GM19239 (cell line): ENCODE measurements at regions not wholly inside any gene's neighbourhood (a gene's known extent, or its start where the extent isn't known, plus 50 kb on each side); places are given as distances from the start of the nearest gene placed in this dataset.

ENCODE experiments used
- DNase-seq: peaks from one replicate; pipeline ENCODE4 v3.0.0; 2011; ENCODE audit warnings: low spot score; ENCODE audit not compliant: insufficient read length
- FAIRE-seq: peaks from 2 replicates; lab custom pipeline; 2011; peaks lifted over from hg19 to GRCh38; lab: Jason Lieb, UNC

- peak; percentile 78 for FAIRE-seq
- DNase-seq = no peak
Observed at GRCh38 chr1:177794376-177794991, 175.4 kb downstream of the SEC16B start.

GRCh38 chr1:177793900-177794299 is 176.0 kb downstream of the SEC16B start:
- DNase-seq (no peak), FAIRE-seq (no peak)

DNA sequence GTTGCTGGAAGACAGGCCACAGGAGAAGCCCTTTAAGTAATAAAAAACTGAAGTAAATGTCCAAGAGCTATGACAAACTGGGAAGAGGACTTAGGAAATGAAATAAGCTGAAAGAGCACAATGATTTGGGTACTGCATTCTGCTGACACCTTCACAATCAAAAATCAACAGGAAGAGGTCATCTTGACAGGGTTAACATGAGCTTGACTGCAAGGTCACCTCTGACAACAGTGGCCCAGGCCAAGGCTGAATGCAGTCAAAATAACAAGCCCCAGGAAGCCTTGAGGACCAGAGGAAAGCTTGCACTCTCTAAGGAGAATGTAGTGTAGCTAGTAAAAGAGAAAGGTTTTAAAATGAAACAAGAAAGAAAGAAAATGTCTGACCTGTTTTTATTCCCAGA is 179.3 kb downstream of the SEC16B start:
- DNase-seq (no peak), FAIRE-seq (no peak)

GRCh38 chr1:177789956-177790355 is 179.9 kb downstream of the SEC16B start:
- FAIRE-seq (no peak), DNase-seq (no peak)

DNA sequence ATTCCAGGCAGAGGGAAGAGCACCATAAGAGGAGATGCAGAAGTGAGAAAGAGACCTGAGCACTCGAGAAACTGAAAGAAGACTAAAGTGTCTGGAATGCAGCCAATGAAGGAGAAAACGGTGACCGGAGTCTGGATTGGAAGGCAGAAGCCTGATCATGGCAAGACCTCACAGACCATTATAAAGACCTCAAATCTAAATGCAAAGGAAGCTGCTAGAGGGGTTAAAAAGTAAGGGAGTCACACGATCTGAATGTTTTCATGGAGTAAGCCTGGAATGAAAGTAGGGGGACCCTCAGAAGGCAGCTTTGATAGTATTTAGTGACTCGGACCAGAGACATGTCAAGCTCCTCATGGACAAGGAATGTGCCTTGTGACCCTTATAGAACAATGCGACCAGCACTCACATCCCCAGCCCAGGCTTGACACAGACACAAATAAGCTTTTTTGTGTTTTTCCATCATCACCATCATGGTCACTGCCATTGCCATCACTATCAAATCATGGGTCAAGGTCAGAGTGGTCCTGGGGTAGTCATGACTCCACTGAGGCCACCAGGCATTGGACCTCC is 183.6 kb downstream of the SEC16B start:
- no peak for DNase-seq
- FAIRE-seq = no peak

- no peak for DNase-seq
- no peak for FAIRE-seq
Observed at GRCh38 chr1:177784936-177785335, 184.9 kb downstream of the SEC16B start.

DNA sequence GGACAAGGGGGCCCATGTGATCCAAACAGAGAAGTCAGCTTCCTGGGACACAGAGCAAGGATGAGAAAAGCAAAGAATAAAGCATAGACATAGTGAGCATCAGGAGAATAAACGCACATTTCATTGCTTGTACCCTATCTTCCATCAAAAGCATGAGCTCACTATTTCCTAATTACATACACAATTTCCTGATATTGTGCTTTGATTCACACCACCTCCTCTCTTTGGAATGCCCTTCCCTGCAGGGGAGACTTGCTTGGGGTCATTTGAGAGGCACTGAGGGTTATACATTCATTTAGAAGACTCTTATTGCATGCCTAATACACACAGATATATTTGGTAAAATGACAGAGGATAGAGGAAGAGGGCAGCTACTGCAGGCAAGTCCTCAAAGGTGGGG is 185.4 kb downstream of the SEC16B start:
- no peak for FAIRE-seq
- no peak for DNase-seq

DNA sequence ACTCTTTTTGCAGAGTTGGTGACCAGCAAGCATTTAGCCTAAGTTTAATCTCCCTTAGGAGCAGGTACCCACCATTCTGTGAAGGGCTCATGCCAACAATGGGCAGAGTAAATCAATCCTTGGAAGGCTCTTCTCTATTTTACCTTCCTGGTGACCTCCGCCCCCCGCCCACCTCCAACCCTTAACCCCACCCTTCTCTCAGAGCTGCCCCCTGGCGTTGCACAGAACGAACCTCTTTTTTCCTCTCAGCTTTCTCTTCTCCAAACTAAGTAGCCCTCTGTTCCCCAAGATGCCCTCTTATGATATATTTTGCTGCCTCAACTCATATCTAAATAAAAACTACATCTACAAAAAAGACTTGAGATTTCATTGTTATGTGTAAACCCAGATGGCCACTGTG is 186.8 kb downstream of the SEC16B start:
- DNase-seq (no peak), FAIRE-seq (no peak)

DNA sequence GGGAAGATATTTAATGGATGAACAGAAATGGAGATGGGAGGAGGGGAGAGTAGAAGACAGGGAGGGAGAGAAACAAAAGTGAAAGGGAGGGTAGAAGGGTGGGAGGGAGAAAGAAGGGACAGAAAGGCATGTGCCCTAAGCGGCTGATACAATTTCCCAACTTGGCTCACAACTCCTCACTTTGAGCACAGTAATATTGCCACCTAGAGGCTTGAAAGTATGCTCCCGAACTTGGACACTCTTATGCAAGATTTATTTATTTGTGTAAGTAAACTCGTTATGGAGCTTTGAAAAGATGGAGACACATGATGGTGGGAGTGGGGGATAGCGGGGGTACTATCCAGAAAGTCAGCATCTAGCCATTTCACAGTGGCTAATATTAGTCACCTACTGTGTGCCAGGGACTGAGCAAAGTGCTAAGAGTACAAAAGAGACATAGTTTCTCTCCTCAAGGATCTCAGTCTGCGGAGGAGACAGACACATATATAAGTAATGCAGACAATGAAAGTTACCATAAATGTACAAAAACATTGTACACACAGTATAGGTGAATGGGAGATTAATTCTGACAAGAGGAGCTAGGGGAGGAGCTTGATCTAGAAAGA is 189.7 kb downstream of the SEC16B start:
- FAIRE-seq (peak; percentile 53), DNase-seq (no peak)

DNA sequence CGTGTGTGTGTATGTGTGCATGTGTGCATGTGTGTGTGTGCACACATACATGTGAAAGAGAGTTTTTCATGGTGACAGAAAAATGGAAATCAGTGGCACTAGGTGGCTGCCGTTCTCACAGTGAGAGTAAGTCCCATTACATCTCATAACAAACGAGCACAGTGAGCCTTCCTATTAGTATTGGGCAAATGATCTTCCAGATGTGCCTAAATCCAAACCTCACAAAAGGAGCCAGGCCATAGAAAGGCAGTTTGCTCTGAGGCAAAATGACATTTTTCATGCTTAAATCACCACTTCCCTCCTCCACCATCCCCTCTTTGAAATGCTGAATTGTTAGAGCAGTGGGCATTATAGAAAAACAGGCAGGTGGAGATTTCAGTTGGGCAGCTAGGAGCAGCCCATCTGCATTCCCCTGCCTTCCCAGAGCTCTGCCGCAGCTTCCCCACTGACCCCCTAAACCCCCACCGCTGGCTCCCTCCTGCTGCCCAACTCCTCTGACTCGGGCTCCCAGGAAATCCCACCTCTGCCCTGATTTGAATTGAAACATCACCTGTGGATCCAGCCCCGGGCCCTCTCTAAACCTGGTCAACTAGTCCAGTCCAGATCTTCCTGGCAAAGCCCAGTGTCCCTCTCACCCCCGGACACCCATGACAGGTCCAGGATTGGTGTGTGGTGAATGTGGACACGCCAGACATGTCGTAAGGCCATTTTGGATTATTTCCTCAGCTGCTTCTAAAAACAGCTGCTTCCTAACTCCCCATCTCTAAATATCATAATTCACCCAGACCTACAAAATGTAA is 190.5 kb downstream of the SEC16B start:
- DNase-seq (no peak), FAIRE-seq (no peak)

DNA sequence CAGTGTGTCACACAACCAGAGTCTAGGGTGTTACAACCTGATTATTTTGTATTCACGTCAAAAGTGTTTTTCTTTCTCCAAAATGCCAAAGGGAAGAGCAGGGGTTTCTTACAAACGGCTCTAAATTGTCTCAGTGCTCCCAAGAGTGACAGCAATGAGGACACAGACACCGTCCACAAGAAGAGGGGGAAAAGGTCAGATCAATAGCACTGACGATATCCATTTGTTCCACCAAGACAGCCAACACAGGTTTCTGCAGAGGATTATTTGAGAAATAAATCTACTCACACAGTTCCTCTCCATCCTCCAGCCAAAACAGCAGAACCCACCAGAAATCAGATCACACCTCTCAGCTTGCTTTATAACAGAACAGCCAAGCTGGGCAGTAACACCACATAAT is 193.9 kb downstream of the SEC16B start:
- DNase-seq (no peak), FAIRE-seq (no peak)

DNA sequence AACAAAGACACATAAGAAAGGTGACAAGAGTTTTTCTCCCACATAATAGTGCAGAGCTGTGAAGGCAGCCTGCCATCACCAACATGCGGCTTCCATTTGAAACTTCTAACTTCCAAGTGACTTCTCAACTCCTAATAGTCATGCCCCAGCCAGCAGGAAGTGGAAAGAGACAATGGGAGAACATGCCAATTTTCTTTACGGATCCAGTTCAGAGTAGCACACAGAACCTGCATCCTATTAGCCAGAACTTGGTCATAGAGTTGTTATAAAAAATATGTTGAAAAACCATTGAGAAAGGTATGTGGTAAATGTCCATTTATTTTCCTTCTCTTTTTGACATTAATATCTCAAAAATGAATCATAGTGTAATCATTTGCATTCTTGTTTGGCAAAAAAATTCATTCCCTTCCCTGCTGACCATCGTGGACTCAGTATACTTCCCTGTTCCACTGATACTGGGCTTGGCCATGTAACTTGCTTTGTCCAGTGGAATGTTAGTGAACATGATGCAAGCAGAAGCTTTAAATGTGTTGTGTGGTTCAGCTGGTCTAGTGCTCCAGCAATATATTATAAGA is 197.4 kb downstream of the SEC16B start:
- DNase-seq (no peak), FAIRE-seq (no peak)

GRCh38 chr1:177771688-177772087 is 198.2 kb downstream of the SEC16B start:
- DNase-seq = no peak
- FAIRE-seq = no peak

DNA sequence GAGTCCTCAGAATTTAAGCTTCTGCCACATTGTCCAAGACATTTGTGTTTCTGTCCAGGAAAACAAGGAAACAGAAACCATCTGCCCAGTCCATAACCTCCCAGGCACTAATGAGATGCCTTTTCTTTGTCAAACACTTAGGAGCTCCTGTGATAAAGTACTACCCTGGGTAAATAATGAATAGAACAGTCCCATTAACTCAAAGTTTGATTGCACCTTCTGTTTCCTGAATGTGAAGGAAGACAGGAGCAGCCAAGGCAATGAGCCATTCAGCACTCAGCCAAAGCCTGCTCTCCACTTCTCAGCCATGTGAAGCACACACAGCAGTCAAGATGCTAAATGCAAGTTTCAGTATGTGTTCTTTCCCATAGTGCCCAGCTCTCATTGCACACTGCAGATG is 199.8 kb downstream of the SEC16B start:
- no peak for FAIRE-seq
- DNase-seq = no peak

- FAIRE-seq (no peak), DNase-seq (no peak)
Observed at GRCh38 chr1:177755851-177756560, 213.9 kb downstream of the SEC16B start.

GRCh38 chr1:177754603-177755002 is 215.3 kb downstream of the SEC16B start:
- DNase-seq (no peak), FAIRE-seq (no peak)

DNA sequence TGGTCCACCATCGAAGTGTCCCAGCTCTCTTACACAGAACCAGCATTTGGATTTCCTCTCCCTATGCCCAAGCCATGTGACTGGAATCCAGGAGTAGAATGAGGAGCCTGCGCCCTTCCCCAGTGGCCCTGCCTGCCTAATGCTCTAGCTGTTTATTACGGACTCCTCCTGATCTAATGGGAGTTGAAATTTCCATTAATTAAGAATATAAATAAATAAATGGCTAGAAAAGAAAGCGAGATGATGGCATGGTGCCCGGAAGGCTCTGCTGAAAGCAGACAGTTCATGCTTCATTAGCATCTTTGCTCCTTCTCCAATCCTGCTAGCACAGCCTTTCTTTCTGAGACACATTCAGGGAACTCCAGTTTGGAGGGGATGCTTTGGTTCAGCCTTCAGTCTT is 216.2 kb downstream of the SEC16B start:
- FAIRE-seq = no peak
- DNase-seq = no peak

DNA sequence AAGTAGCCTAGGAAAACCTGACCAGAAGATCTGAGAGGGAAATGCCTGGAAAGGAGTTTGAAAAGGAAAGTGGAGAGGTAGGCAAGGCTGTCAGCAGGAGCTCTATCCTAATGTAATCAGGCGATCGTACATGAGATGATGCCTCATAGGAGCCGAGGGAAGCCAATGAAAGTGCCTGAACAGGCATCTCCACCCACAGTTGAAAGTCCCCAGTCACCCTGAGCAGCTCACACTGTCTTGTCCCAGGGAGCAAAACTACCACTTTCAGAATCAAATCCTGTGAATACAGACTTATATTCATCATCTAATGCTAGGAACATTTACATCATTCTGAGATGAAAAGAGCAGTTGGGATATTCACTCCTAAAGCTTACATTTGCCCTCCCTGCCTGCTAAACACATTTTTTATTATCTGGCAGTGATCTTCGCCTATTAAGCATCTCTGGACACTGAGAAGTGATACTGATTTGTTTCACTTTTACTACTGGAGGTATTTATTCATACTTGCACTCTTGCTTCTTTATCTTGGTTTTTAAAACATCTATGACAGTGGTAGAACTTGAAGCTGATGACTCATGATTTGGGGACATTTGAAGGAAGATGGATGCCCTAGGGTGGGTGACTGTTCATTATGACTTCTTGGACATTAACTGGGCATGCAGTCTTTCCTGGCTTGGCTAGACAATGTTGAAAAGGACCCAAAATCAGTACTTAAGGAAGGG is 221.6 kb downstream of the SEC16B start:
- FAIRE-seq = no peak

DNA sequence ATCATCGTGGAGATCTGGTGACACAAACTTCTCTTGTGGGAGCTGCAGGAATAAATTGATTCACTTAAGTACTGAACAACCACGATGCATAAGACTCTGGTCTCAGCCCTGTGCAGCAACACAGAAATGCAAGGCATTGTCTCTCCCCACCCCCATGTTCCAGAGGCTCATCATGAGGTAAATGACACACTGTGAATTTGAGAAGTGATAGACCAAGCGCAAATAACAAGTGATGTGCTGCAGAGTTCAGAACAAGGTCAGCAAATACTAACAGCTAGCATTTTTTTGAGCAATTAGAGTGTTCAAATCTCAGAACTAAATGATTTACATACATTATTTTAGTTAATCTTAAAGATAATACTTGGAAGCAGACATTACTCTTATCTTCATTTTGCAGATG is 223.7 kb downstream of the SEC16B start:
- no peak for FAIRE-seq
- no peak for DNase-seq

More for the DNA sequence above, 221.6 kb downstream of the SEC16B start:
- no peak for DNase-seq

DNA sequence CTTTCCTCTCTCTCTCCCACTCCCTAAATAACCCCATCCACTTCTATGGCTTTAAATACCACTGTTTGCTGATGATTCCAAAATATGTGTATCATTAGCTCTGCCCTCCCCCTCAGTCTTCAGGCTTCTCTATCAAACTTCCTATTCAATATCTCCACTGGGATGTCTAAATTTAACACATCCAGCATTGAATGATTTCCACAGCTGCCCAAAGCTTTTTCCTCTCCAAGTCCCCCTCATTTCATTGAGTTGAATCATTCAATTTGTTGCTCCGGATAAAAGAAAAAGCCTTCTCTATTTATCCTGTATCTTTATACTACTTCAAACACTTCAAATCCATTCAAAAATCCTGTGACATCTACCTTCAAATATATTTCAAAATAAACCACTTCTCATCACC is 225.0 kb downstream of the SEC16B start:
- no peak for FAIRE-seq
- no peak for DNase-seq
